Thyroid gland (tissue), 4 donors: ENCODE measurements at regions not wholly inside any gene's neighbourhood (a gene's known extent, or its start where the extent isn't known, plus 50 kb on each side); places are given as distances from the start of the nearest gene placed in this dataset.
"Not testable (repeated sequence)": the region's sequence is repeated elsewhere in the genome, so short reads cannot be mapped to it uniquely, and the experiment has no call there.

ENCODE experiments used
- DNase-seq, 2 donors: peaks; one replicate each; pipeline ENCODE4 v3.0.0-alpha.2; 2019
- H3K27ac ChIP-seq, 3 donors: fragments of 200-600 bp; sonication (generic); 1 replicate in 2 of 3; 2 replicates in 1 of 3; pipeline ENCODE4 v1.5.1; 2016 to 2019; ENCODE audit warnings: mild to moderate bottlenecking in 1 of 3, moderate library complexity in 1 of 3
- H3K27me3 ChIP-seq: fragments of 200-600 bp; sonication (generic); one replicate; pipeline ENCODE4 v1.5.1; 2019
- H3K36me3 ChIP-seq, 2 donors: fragments of 200-600 bp; sonication (generic); one replicate each; pipeline ENCODE4 v1.5.1; 2016 to 2019
- H3K4me1 ChIP-seq, 2 donors: fragments of 200-600 bp; sonication (generic); one replicate each; pipeline ENCODE4 v1.5.1; 2017 to 2019
- H3K4me3 ChIP-seq, 3 donors: fragments of 200-600 bp; sonication (generic); replicated peaks in 1 of 3; 1 replicate in 2 of 3; 2 replicates in 1 of 3; pipeline ENCODE4 v1.5.1; 2016; ENCODE audit warnings: mild to moderate bottlenecking in 1 of 3
- H3K9me3 ChIP-seq: fragments of 200-600 bp; sonication (generic); one replicate; pipeline ENCODE4 v1.5.1; 2017
- CTCF ChIP-seq, 6 experiments: fragments of 200-600 bp in 3 of 6; fragments of 450-650 bp in 3 of 6; sonication (generic) in 3 of 6; IDR thresholded peaks; one replicate each; pipeline ENCODE4 v1.5.1; 2016 to 2019; ENCODE audit warnings: antibody characterized with exemption in 6 of 6, mild to moderate bottlenecking in 2 of 6, inconsistent platforms in 1 of 6, moderate library complexity in 1 of 6
- POLR2A ChIP-seq, 2 donors: fragments of 450-650 bp; IDR thresholded peaks; one replicate each; pipeline ENCODE4 v1.6.1; 2017; ENCODE audit warnings: antibody characterized with exemption in 2 of 2, mild to moderate bottlenecking in 2 of 2, moderate library complexity in 1 of 2
- WGBS, 2 donors: methylation state at CpG; one replicate each; pipeline ENCODE4 v1.1.5; 2017; 5-methylcytosine and 5-hydroxymethylcytosine counted together
- intact Hi-C: fragments of 100-400 bp; cut with DNase I; formaldehyde crosslinking; loops from one replicate; pipeline ENCODE4 v1.15.1; 2023

GRCh38 chr7:17580141-17580540 is 281.7 kb downstream of the AHR start:
- DNase-seq, result no peak
- Histone ChIP-seq H3K36me3 (no peaks in the 10 kb centered on the region), H3K9me3 (no peaks in the 10 kb centered on the region), H3K4me1 (no peaks in the 10 kb centered on the region), H3K4me3 (no peak overlapping the region), H3K27ac (no peak overlapping the region), H3K27me3 (no peaks in the 10 kb centered on the region)
- WGBS, 2 donors, result 68 to 82% methylated on average over 3 of the region's 3 CpGs
- TF ChIP-seq POLR2A (IDR thresholded peaks at IDR 0.05), result no peak
- TF ChIP-seq CTCF (IDR thresholded peaks at IDR 0.05), result no peak
- intact Hi-C loops, result no loop called here

GRCh38 chr7:17580856-17581255 is 282.4 kb downstream of the AHR start:
- H3K4me3 ChIP-seq, result no peak overlapping the region
- intact Hi-C loops, result no loop called here
- WGBS, 2 donors, result 73 to 84% methylated on average over 1 of the region's 1 CpG

GRCh38 chr7:17581301-17581700 is 282.8 kb downstream of the AHR start:
- Histone ChIP-seq H3K9me3 (no peaks in the 10 kb centered on the region), H3K4me1 (no peaks in the 10 kb centered on the region), H3K27me3 (no peaks in the 10 kb centered on the region), H3K36me3 (no peaks in the 10 kb centered on the region), H3K27ac (no peak overlapping the region), H3K4me3 (no peak overlapping the region)
- intact Hi-C loops, result no loop called here
- DNase-seq, result no peak
- TF ChIP-seq POLR2A (IDR thresholded peaks at IDR 0.05) (no peak), CTCF (IDR thresholded peaks at IDR 0.05) (no peak)
- 94 to 95% methylated on average over 1 of the region's 1 CpG for WGBS, 2 donors

More at GRCh38 chr7:17580856-17581255, 282.4 kb downstream of the AHR start:
- TF ChIP-seq POLR2A (IDR thresholded peaks at IDR 0.05), result no peak
- no peak for TF ChIP-seq CTCF (IDR thresholded peaks at IDR 0.05)
- Histone ChIP-seq H3K27me3 (no peaks in the 10 kb centered on the region), H3K36me3 (no peaks in the 10 kb centered on the region), H3K9me3 (no peaks in the 10 kb centered on the region), H3K4me1 (no peaks in the 10 kb centered on the region), H3K27ac (no peak overlapping the region)
- DNase-seq, result no peak

- intact Hi-C loops, H3K9me3 ChIP-seq, H3K27me3 ChIP-seq, H3K36me3 ChIP-seq, H3K4me3 ChIP-seq, H3K4me1 ChIP-seq, H3K27ac ChIP-seq, DNase-seq: not testable (repeated sequence)
- 96 to 98% methylated on average over 2 of the region's 2 CpGs for WGBS, 2 donors
Measured at GRCh38 chr7:17582696-17583095, 284.2 kb downstream of the AHR start.

GRCh38 chr7:17583786-17584185 is 285.3 kb downstream of the AHR start:
- Histone ChIP-seq H3K4me3 (no peak overlapping the region), H3K9me3 (no peaks in the 10 kb centered on the region), H3K27ac (no peak overlapping the region), H3K27me3 (no peaks in the 10 kb centered on the region), H3K4me1 (no peaks in the 10 kb centered on the region), H3K36me3 (no peaks in the 10 kb centered on the region)
- no peak for TF ChIP-seq POLR2A (IDR thresholded peaks at IDR 0.05)
- DNase-seq, result no peak
- intact Hi-C loops, result no loop called here
- 88 to 98% methylated on average over 1 of the region's 1 CpG for WGBS, 2 donors

GRCh38 chr7:17584822-17585221 is 286.4 kb downstream of the AHR start:
- no peaks in the 10 kb centered on the region for H3K27me3 ChIP-seq
- intact Hi-C loops, result no loop called here
- 76 to 85% methylated on average over 1 of the region's 1 CpG for WGBS, 2 donors
- H3K36me3 ChIP-seq, result no peaks in the 10 kb centered on the region
- TF ChIP-seq POLR2A (IDR thresholded peaks at IDR 0.05) (no peak), CTCF (IDR thresholded peaks at IDR 0.05) (no peak)
- H3K27ac ChIP-seq, result no peak overlapping the region
- H3K4me3 ChIP-seq, result no peak overlapping the region
- DNase-seq, result no peak
- H3K9me3 ChIP-seq, result no peaks in the 10 kb centered on the region
- H3K4me1 ChIP-seq, result no peaks in the 10 kb centered on the region
